HepG2 (cell line): ENCODE measurements at regions not wholly inside any gene's neighbourhood (a gene's known extent, or its start where the extent isn't known, plus 50 kb on each side); places are given as distances from the start of the nearest gene placed in this dataset.
A peak's percentile ranks its signal among the peaks of the same experiment; 100 is the strongest.

Experiments
- BHLHE40 ChIP-seq: IDR thresholded peaks from 2 replicates; pipeline ENCODE4 v1.6.1; 2011; ENCODE audit warnings: low read length, improper control_type of control experiment
- CBX2 ChIP-seq, 2 experiments: fragments of 200-600 bp in 1 of 2; sonication (generic); formaldehyde crosslinking in 1 of 2; IDR thresholded peaks; 2 replicates each; pipeline versions ENCODE4 v1.7.0 to v1.8.1; 2018 to 2022; ENCODE audit warnings: low read depth in 2 of 2, low read length in 1 of 2, mild to moderate bottlenecking in 1 of 2, missing genetic modification reagents in 1 of 2
- FOSL1 ChIP-seq: sonication (generic); formaldehyde crosslinking; IDR thresholded peaks from 2 replicates; pipeline ENCODE4 v1.9.0; 2021; ENCODE audit warnings: missing genetic modification reagents, borderline replicate concordance
- IRF9 ChIP-seq: sonication (generic); formaldehyde crosslinking; IDR thresholded peaks from 2 replicates; pipeline ENCODE4 v1.8.0; 2022; ENCODE audit warnings: missing genetic modification reagents, mild to moderate bottlenecking, borderline replicate concordance
- NFIC ChIP-seq: IDR thresholded peaks from 2 replicates; pipeline ENCODE4 v1.6.1; 2012; ENCODE audit warnings: mild to moderate bottlenecking, low read length, inconsistent platforms
- NR2C2 ChIP-seq: sonication (generic); formaldehyde crosslinking; IDR thresholded peaks from 2 replicates; pipeline ENCODE4 v1.4.0; 2020; ENCODE audit warnings: missing genetic modification reagents, mild to moderate bottlenecking, moderate library complexity, borderline replicate concordance
- NR2F6 ChIP-seq, 2 experiments: IDR thresholded peaks; 2 replicates each; pipeline ENCODE4 v1.6.1; 2016; ENCODE audit warnings: antibody characterized with exemption in 1 of 2, mild to moderate bottlenecking in 1 of 2
- STAT5B ChIP-seq: sonication (generic); formaldehyde crosslinking; IDR thresholded peaks from 2 replicates; pipeline ENCODE4 v1.4.0; 2020; ENCODE audit warnings: missing genetic modification reagents
- ZBTB4 ChIP-seq: sonication (generic); formaldehyde crosslinking; IDR thresholded peaks from 2 replicates; pipeline ENCODE4 v1.4.0; 2020; ENCODE audit warnings: missing genetic modification reagents, mild to moderate bottlenecking, borderline replicate concordance
- ZNF318 ChIP-seq: sonication (generic); formaldehyde crosslinking; IDR thresholded peaks from 2 replicates; pipeline ENCODE4 v1.4.0; 2020; ENCODE audit warnings: mild to moderate bottlenecking, missing genetic modification reagents
- ZNF367 ChIP-seq: sonication (generic); formaldehyde crosslinking; IDR thresholded peaks from 2 replicates; pipeline ENCODE4 v1.4.0; 2020; ENCODE audit warnings: missing genetic modification reagents, borderline replicate concordance
- ZNF496 ChIP-seq: sonication (generic); formaldehyde crosslinking; IDR thresholded peaks from 2 replicates; pipeline ENCODE4 v1.8.1; 2023; ENCODE audit warnings: mild to moderate bottlenecking, moderate library complexity, missing genetic modification reagents; ENCODE audit not compliant: insufficient replicate concordance
- ZNF878 ChIP-seq: sonication (generic); formaldehyde crosslinking; IDR thresholded peaks from 2 replicates; pipeline ENCODE4 v1.8.1; 2023; ENCODE audit warnings: mild to moderate bottlenecking, missing genetic modification reagents, moderate library complexity
- ZSCAN9 ChIP-seq: IDR thresholded peaks from 2 replicates; pipeline ENCODE4 v1.6.1; 2016; ENCODE audit warnings: borderline replicate concordance
- TF ChIP-seq, protein P1 (sequence below): sonication (generic); formaldehyde crosslinking; IDR thresholded peaks from 2 replicates; pipeline ENCODE4 v1.8.1; 2023; ENCODE audit warnings: mild to moderate bottlenecking, missing genetic modification reagents, borderline replicate concordance

DNA sequence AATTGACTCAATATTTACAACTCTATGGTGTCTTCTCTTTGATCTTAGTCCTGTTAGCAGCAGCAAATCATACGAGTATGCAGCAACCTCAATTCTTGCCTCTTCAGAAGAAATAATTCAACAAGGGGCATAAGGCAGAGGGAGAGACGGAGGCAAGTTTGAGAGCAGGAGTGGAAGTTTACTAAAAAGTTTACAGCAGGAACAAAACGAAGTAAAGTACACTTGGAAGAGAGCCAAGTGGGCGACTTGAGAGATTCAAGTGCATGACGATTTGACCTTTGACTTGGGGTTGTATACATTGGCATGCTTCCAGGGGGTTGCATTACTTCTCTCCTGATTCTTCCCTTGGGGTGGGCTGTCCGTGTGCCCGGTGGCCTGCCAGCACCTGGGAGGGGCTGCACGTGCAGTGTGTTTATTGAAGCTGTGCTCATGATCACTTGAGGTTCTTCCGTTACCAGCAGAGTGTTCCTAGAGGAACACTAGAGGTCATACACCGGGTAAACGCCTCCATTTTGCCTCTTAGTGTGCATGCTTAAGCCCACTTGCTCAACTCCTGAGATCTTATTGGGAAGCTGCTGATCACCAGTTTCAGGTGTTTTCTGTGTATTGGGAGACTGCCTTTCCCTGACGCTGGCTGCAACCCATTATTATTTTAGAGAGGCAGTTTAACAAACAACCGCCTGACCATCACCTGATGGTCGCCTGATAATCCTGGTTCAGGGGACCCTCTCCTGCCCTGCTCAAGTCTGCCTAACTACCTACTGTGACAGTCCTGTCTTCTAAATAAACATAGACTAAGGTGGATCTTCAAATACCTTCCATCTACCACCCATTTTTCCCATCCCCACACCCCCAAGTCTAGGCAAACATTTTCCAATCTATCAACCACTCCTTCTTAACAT, 172.4 kb upstream of the MYLIP start (continued):
- TF ChIP-seq ZNF318 (CRISPR knock-in tag) (no peak), NR2C2 (CRISPR knock-in tag) (peak; percentile 18; the same call in 1 of the 2 replicates), IRF9 (CRISPR knock-in tag) (no peak), ZSCAN9 (CRISPR knock-in tag) (no peak), ZNF367 (no peak), ZBTB4 (CRISPR knock-in tag) (no peak), ZNF878 (no peak), ZNF496 (no peak), FOSL1 (no peak), NFIC (peak; percentile 71), CBX2 (IDR thresholded peaks at IDR 0.05; ENCODE audit: low read depth, low read length) (no peak), CBX2 (CRISPR knock-in tag; IDR thresholded peaks at IDR 0.05; ENCODE audit: low read depth) (no peak), NR2F6 (IDR thresholded peaks at IDR 0.05) (peak; percentile 78), NR2F6 (CRISPR knock-in tag; IDR thresholded peaks at IDR 0.05) (peak; percentile 73), STAT5B (CRISPR knock-in tag) (no peak), BHLHE40 (peak; percentile 83)
- TF ChIP-seq, protein P1, sequence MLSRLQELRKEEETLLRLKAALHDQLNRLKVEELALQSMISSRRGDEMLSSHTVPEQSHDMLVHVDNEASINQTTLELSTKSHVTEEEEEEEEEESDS (CRISPR knock-in tag) = no peak
